H1 (cell line): ENCODE measurements at regions not wholly inside any gene's neighbourhood (a gene's known extent, or its start where the extent isn't known, plus 50 kb on each side); places are given as distances from the start of the nearest gene placed in this dataset.

Experiments
- CTCF ChIA-PET: fragments of 300-600 bp; sonication (Branson Sonifier 250); formaldehyde crosslinking; loops from one replicate; lab custom pipeline; 2021; ENCODE audit not compliant: partially characterized antibody; lab: Charles Lee
- POLR2A ChIA-PET: fragments of 300-600 bp; sonication (Branson Sonifier 250); formaldehyde crosslinking; loops from one replicate; lab custom pipeline; 2021; ENCODE audit warnings: inconsistent platforms; ENCODE audit not compliant: partially characterized antibody; lab: Charles Lee
- DNase-seq, 2 experiments: peaks; one replicate each; pipeline versions ENCODE4 v3.0.0 to v3.0.0-alpha.2; 2010 to 2022; ENCODE audit warnings: low spot score in 2 of 2, low read depth in 1 of 2, mixed read lengths in 1 of 2
- FAIRE-seq: peaks from 2 replicates; lab custom pipeline; 2011; peaks lifted over from hg19 to GRCh38; lab: Jason Lieb, UNC
- H2AFZ ChIP-seq: 2 replicates; pipeline ENCODE4 v1.8.1; 2012; ENCODE audit warnings: low read length, inconsistent platforms
- H2AK5ac ChIP-seq: 2 replicates; pipeline ENCODE4 v1.6.1; 2013; ENCODE audit warnings: low read depth, low read length
- H2BK120ac ChIP-seq: replicated peaks from 2 replicates; pipeline ENCODE3; 2013; ENCODE audit warnings: low read depth, low read length, inconsistent platforms
- H2BK12ac ChIP-seq: 2 replicates; pipeline ENCODE4 v1.6.1; 2013; ENCODE audit warnings: low read depth, low read length
- H2BK15ac ChIP-seq: 2 replicates; pipeline ENCODE4 v1.6.1; 2013; ENCODE audit warnings: low read length
- H2BK20ac ChIP-seq: 2 replicates; pipeline ENCODE4 v1.6.1; 2013; ENCODE audit warnings: low read length
- H2BK5ac ChIP-seq: 2 replicates; pipeline ENCODE4 v1.6.1; 2013; ENCODE audit warnings: low read depth, low read length
- H3K14ac ChIP-seq: 2 replicates; pipeline ENCODE4 v1.6.1; 2013; ENCODE audit warnings: inconsistent platforms; ENCODE audit not compliant: insufficient read length
- H3K18ac ChIP-seq: 2 replicates; pipeline ENCODE4 v1.6.1; 2013; ENCODE audit warnings: low read length; ENCODE audit errors: extremely low read depth
- H3K23ac ChIP-seq: 2 replicates; pipeline ENCODE4 v1.6.1; 2013; ENCODE audit warnings: inconsistent platforms; ENCODE audit not compliant: insufficient read length
- H3K23me2 ChIP-seq: 2 replicates; pipeline ENCODE4 v1.6.1; 2013; ENCODE audit warnings: low read depth, low read length
- H3K27ac ChIP-seq: 2 replicates; pipeline ENCODE4 v1.6.1; 2011; ENCODE audit warnings: low read depth, low read length, inconsistent platforms
- H3K27me3 ChIP-seq, 4 experiments: replicated peaks in 1 of 4; 1 replicate in 1 of 4; 2 replicates in 3 of 4; pipeline versions ENCODE4 v1.6.1 to v1.8.1; 2011 to 2013; ENCODE audit warnings: low read length in 3 of 4, mild to moderate bottlenecking in 3 of 4, inconsistent platforms in 2 of 4, mixed read lengths in 2 of 4, moderate library complexity in 1 of 4; ENCODE audit not compliant: control insufficient read depth in 3 of 4, insufficient read depth in 3 of 4; ENCODE audit errors: extremely low read depth in 1 of 4
- H3K36me3 ChIP-seq, 4 experiments: 2 replicates each; pipeline versions ENCODE4 v1.6.1 to v1.8.1; 2011 to 2013; ENCODE audit warnings: mild to moderate bottlenecking in 4 of 4, low read length in 3 of 4, moderate library complexity in 2 of 4, control low read depth in 1 of 4, inconsistent platforms in 1 of 4; ENCODE audit not compliant: insufficient read depth in 4 of 4, control insufficient read depth in 2 of 4
- H3K4ac ChIP-seq: replicated peaks from 2 replicates; pipeline ENCODE3; 2013; ENCODE audit warnings: low read length, low read depth, mixed read lengths, inconsistent platforms; ENCODE audit not compliant: insufficient read length
- H3K4me1 ChIP-seq, 4 experiments: replicated peaks in 1 of 4; 1 replicate in 1 of 4; 2 replicates in 3 of 4; pipeline versions ENCODE4 v1.6.1 to v1.8.1; 2011 to 2013; ENCODE audit warnings: low read length in 3 of 4, inconsistent platforms in 2 of 4, mixed read lengths in 1 of 4; ENCODE audit not compliant: insufficient read depth in 4 of 4, control insufficient read depth in 3 of 4
- H3K4me2 ChIP-seq, 2 experiments: 2 replicates each; pipeline versions ENCODE4 v1.6.1 to v1.8.1; 2011 to 2013; ENCODE audit warnings: low read depth in 2 of 2, low read length in 2 of 2, control low read depth in 1 of 2, inconsistent platforms in 1 of 2, mild to moderate bottlenecking in 1 of 2; ENCODE audit not compliant: insufficient read depth in 1 of 2
- H3K4me3 ChIP-seq, 4 experiments: fragments of 200-600, 300-600 bp in 1 of 4; sonication (generic), shearing (Covaris generic), sonication (Bioruptor Twin) in 1 of 4; 2 replicates each; pipeline versions ENCODE4 v1.5.1 to v1.8.1; 2011 to 2016; ENCODE audit warnings: low read length in 4 of 4, low read depth in 3 of 4, control low read depth in 2 of 4, inconsistent platforms in 2 of 4, mild to moderate bottlenecking in 2 of 4, mixed read lengths in 1 of 4, moderate library complexity in 1 of 4; ENCODE audit not compliant: insufficient read depth in 2 of 4; ENCODE audit errors: extremely low read depth in 1 of 4
- H3K56ac ChIP-seq: replicated peaks from 2 replicates; pipeline ENCODE3; 2013; ENCODE audit warnings: low read depth, mild to moderate bottlenecking, mixed read lengths, low read length, inconsistent platforms; ENCODE audit not compliant: insufficient read length
- H3K79me1 ChIP-seq: 2 replicates; pipeline ENCODE4 v1.6.1; 2013; ENCODE audit warnings: low read depth, low read length, control low read depth
- H3K79me2 ChIP-seq, 2 experiments: 2 replicates each; pipeline versions ENCODE4 v1.6.1 to v1.8.1; 2012 to 2013; ENCODE audit warnings: low read length in 2 of 2, mild to moderate bottlenecking in 2 of 2, inconsistent platforms in 1 of 2; ENCODE audit not compliant: insufficient read depth in 2 of 2, control insufficient read depth in 1 of 2
- H3K9ac ChIP-seq, 4 experiments: replicated peaks in 1 of 4; 1 replicate in 1 of 4; 2 replicates in 3 of 4; pipeline versions ENCODE4 v1.6.1 to v1.8.1; 2011 to 2013; ENCODE audit warnings: low read depth in 3 of 4, low read length in 3 of 4, control low read depth in 2 of 4, mild to moderate bottlenecking in 2 of 4, moderate library complexity in 2 of 4, inconsistent platforms in 1 of 4; ENCODE audit errors: extremely low read depth in 1 of 4
- H3K9me3 ChIP-seq, 2 experiments: 2 replicates each; pipeline versions ENCODE4 v1.6.1 to v1.8.1; 2012 to 2013; ENCODE audit warnings: mild to moderate bottlenecking in 2 of 2, moderate library complexity in 2 of 2, control low read depth in 1 of 2, inconsistent platforms in 1 of 2, low read depth in 1 of 2, low read length in 1 of 2, mixed read lengths in 1 of 2; ENCODE audit not compliant: insufficient read depth in 2 of 2
- H4K20me1 ChIP-seq, 2 experiments: replicated peaks in 1 of 2; 2 replicates each; pipeline versions ENCODE3 to v1.8.1; 2011 to 2013; ENCODE audit warnings: inconsistent platforms in 2 of 2, low read length in 2 of 2, mild to moderate bottlenecking in 1 of 2; ENCODE audit not compliant: insufficient read depth in 2 of 2, control insufficient read depth in 1 of 2
- H4K5ac ChIP-seq: 2 replicates; pipeline ENCODE4 v1.6.1; 2013; ENCODE audit warnings: low read length, low read depth, mixed read lengths, inconsistent platforms; ENCODE audit not compliant: insufficient read length
- H4K8ac ChIP-seq: 2 replicates; pipeline ENCODE4 v1.8.0; 2013; ENCODE audit warnings: mild to moderate bottlenecking, moderate library complexity, low read length, inconsistent platforms; ENCODE audit not compliant: insufficient read depth; ENCODE audit errors: extremely low read depth
- H4K91ac ChIP-seq: replicated peaks from 2 replicates; pipeline ENCODE3; 2013; ENCODE audit warnings: low read length, mixed read lengths, inconsistent platforms; ENCODE audit not compliant: insufficient read length
- BCL11A ChIP-seq, 2 experiments: IDR thresholded peaks; one replicate each; pipeline ENCODE4 v1.6.1; 2011; ENCODE audit warnings: low read depth in 2 of 2, low read length in 2 of 2, mild to moderate bottlenecking in 2 of 2
- CBX5 ChIP-seq: fragments of 300-800, 300-1000 bp; sonication (generic); IDR thresholded peaks from 2 replicates; pipeline ENCODE4 v1.7.1; 2016; ENCODE audit warnings: antibody characterized with exemption, low read length, low read depth
- CEBPB ChIP-seq: IDR thresholded peaks from 2 replicates; pipeline ENCODE4 v1.6.1; 2012; ENCODE audit warnings: low read depth, low read length
- EP300 ChIP-seq, 2 experiments: IDR thresholded peaks; 1 replicate in 1 of 2; 2 replicates in 1 of 2; pipeline ENCODE4 v1.6.1; 2011 to 2012; ENCODE audit warnings: low read depth in 2 of 2, low read length in 2 of 2, mild to moderate bottlenecking in 2 of 2, borderline replicate concordance in 1 of 2, inconsistent platforms in 1 of 2, moderate library complexity in 1 of 2
- GABPA ChIP-seq: IDR thresholded peaks from 2 replicates; pipeline ENCODE4 v1.6.1; 2011; ENCODE audit warnings: mild to moderate bottlenecking, low read length, moderate library complexity, borderline replicate concordance; ENCODE audit not compliant: insufficient read depth
- KDM1A ChIP-seq: fragments of 200-600, 300-600 bp; sonication (generic); IDR thresholded peaks from 2 replicates; pipeline ENCODE4 v1.7.1; 2016; ENCODE audit warnings: mild to moderate bottlenecking, low read length, borderline replicate concordance
- MAFK ChIP-seq: IDR thresholded peaks from 2 replicates; pipeline ENCODE4 v1.6.1; 2012; ENCODE audit warnings: low read depth, mild to moderate bottlenecking, improper control_type of control experiment, low read length
- MAX ChIP-seq: IDR thresholded peaks from 2 replicates; pipeline ENCODE4 v1.6.1; 2012; ENCODE audit warnings: inconsistent platforms
- RXRA ChIP-seq: IDR thresholded peaks from 2 replicates; pipeline ENCODE4 v1.6.1; 2011; ENCODE audit warnings: low read depth, mild to moderate bottlenecking, low read length, moderate library complexity; ENCODE audit not compliant: insufficient read depth
- SP2 ChIP-seq: IDR thresholded peaks from 2 replicates; pipeline ENCODE4 v1.6.1; 2012; ENCODE audit warnings: mild to moderate bottlenecking, low read length, inconsistent platforms
- SRF ChIP-seq: IDR thresholded peaks from 2 replicates; pipeline ENCODE4 v1.6.1; 2011; ENCODE audit warnings: mild to moderate bottlenecking, low read depth, low read length, moderate library complexity
- SUZ12 ChIP-seq: fragments of 200-600 bp; sonication (generic); IDR thresholded peaks from 2 replicates; pipeline ENCODE4 v1.6.1; 2012; ENCODE audit warnings: mild to moderate bottlenecking, inconsistent platforms, low read length, moderate library complexity, mixed read lengths
- TBP ChIP-seq: IDR thresholded peaks from 2 replicates; pipeline ENCODE4 v1.6.1; 2011; ENCODE audit warnings: low read depth, low read length, improper control_type of control experiment
- TEAD4 ChIP-seq: IDR thresholded peaks from 2 replicates; pipeline ENCODE4 v1.6.1; 2012; ENCODE audit warnings: low read depth, low read length, inconsistent platforms, mixed read lengths
- WGBS, 2 experiments: shearing (Covaris generic) in 1 of 2; methylation state at CpG; one replicate each; pipeline versions ENCODE4 v1.1.6 to v1.1.7; 2013 to 2015; ENCODE audit warnings: low lambda C conversion rate in 2 of 2, mixed read lengths in 2 of 2, inconsistent platforms in 1 of 2, low coverage in 1 of 2, missing lambda C conversion rate in 1 of 2; ENCODE audit not compliant: insufficient replicate concordance in 2 of 2, insufficient coverage in 1 of 2, insufficient read length in 1 of 2; ENCODE audit errors: extremely low coverage in 1 of 2, missing lambda C conversion rate in 1 of 2; 5-methylcytosine and 5-hydroxymethylcytosine counted together

DNA sequence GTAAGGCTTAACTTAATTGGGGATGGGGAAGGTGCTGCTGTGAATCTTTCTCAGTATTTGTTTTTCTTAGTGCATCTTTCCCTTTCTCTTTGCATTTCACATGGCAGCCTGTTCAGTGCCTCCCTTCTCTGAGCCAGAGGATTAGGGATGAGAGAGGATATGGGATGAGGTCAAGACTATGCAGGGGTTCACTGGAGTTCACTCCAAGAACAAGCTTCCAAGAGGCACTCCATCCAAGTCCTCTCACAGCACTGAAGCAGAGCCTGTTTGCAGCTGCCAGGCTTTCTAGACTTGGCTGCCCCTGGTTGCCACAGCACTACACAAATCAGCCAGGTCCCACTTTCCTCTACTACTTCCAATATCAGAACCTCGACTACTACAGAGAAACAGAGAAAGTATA is 80.3 kb upstream of the GYPC start:
- FAIRE-seq (no peak), DNase-seq (no peak)
- Histone ChIP-seq H4K5ac (no peak overlapping the region), H3K27me3 (no peaks in the 10 kb centered on the region), H3K23me2 (no peaks in the 10 kb centered on the region; the same call in 1 of the 2 replicates), H4K20me1 (no peaks in the 10 kb centered on the region), H3K79me2 (no peaks in the 10 kb centered on the region), H2BK12ac (no peak overlapping the region), H2BK15ac (no peak overlapping the region), H3K27ac (no peak overlapping the region), H3K56ac (no peak overlapping the region), H3K79me1 (no peaks in the 10 kb centered on the region), H3K14ac (no peak overlapping the region), H3K36me3 (no peaks in the 10 kb centered on the region), H3K4ac (no peak overlapping the region), H2BK5ac (no peak overlapping the region), H3K4me3 (no peak overlapping the region), H3K4me1 (no peaks in the 10 kb centered on the region), H3K4me2 (no peak overlapping the region), H3K9ac (no peak overlapping the region), H3K9me3 (no peaks in the 10 kb centered on the region), H4K8ac (no peak overlapping the region), H2BK20ac (no peak overlapping the region), H4K91ac (no peak overlapping the region), H2AK5ac (no peak overlapping the region), H2BK120ac (no peak overlapping the region), H3K23ac (no peak overlapping the region), H2AFZ (no peak overlapping the region), H3K18ac (no peak overlapping the region)
- CTCF ChIA-PET, result interaction anchor here (1.8 kb wide), 1 partner anchor 47 kb away, joined by 5 read pairs; no protein-coding TSS in a partner anchor
- 94% methylated on average over 1 of the region's 1 CpG; no CpG with 5 or more reads in 1 of the 2 experiments for WGBS, 2 experiments
- POLR2A ChIA-PET, result no interaction called here
- TF ChIP-seq MAFK (no peak), CEBPB (no peak), KDM1A (no peak), CBX5 (no peak), MAX (no peak), BCL11A (IDR thresholded peaks at IDR 0.05; ENCODE audit: low read depth in 2 of 2, low read length in 2 of 2) (no peak), SP2 (no peak), SUZ12 (no peak), SRF (no peak), GABPA (no peak), TEAD4 (no peak), EP300 (IDR thresholded peaks at IDR 0.05; ENCODE audit: borderline replicate concordance in 1 of 2, low read depth in 2 of 2, low read length in 2 of 2) (no peak), TBP (no peak), RXRA (no peak)
